SKM-1 treated with dmso at 0.1 percent for 144 hours (cell line): ENCODE measurements at regions not wholly inside any gene's neighbourhood (a gene's known extent, or its start where the extent isn't known, plus 50 kb on each side); places are given as distances from the start of the nearest gene placed in this dataset.

Source experiments
- DNase-seq: peaks from one replicate; lab custom pipeline; 2025; ENCODE audit not compliant: unreplicated experiment; lab: John Stamatoyannopoulos, UW

- no peak for DNase-seq
Observed at GRCh38 chr14:43207189-43207588, 1299.9 kb downstream of the FSCB start.

- no peak for DNase-seq
Observed at GRCh38 chr14:43204816-43205215, 1302.3 kb downstream of the FSCB start.

- no peak for DNase-seq
Observed at GRCh38 chr14:43200519-43200918, 1306.6 kb downstream of the FSCB start.

- no peak for DNase-seq
Observed at GRCh38 chr14:43198465-43198864, 1308.6 kb downstream of the FSCB start.

GRCh38 chr14:43184540-43184939 lies 1322.5 kb downstream of the FSCB start:
- DNase-seq, result no peak

GRCh38 chr14:43183916-43184315 lies 1323.2 kb downstream of the FSCB start:
- no peak for DNase-seq

GRCh38 chr14:43175896-43176295 lies 1331.2 kb downstream of the FSCB start:
- DNase-seq, result no peak

GRCh38 chr14:43172899-43173548 lies 1334.1 kb downstream of the FSCB start:
- DNase-seq, result no peak

GRCh38 chr14:43169722-43170121 lies 1337.4 kb downstream of the FSCB start:
- DNase-seq, result no peak

- no peak for DNase-seq
Observed at GRCh38 chr14:43168371-43168925, 1338.6 kb downstream of the FSCB start.

GRCh38 chr14:43166163-43166562 lies 1340.9 kb downstream of the FSCB start:
- DNase-seq, result no peak

GRCh38 chr14:43165651-43166050 lies 1341.4 kb downstream of the FSCB start:
- DNase-seq, result no peak

GRCh38 chr14:43161477-43161876 lies 1345.6 kb downstream of the FSCB start:
- no peak for DNase-seq

GRCh38 chr14:43157661-43158060 lies 1349.4 kb downstream of the FSCB start:
- DNase-seq, result no peak

GRCh38 chr14:43155924-43156323 lies 1351.2 kb downstream of the FSCB start:
- no peak for DNase-seq

- no peak for DNase-seq
Observed at GRCh38 chr14:43155258-43155657, 1351.8 kb downstream of the FSCB start.

- no peak for DNase-seq
Observed at GRCh38 chr14:43147485-43147884, 1359.6 kb downstream of the FSCB start.

- no peak for DNase-seq
Observed at GRCh38 chr14:43145361-43145760, 1361.7 kb downstream of the FSCB start.

GRCh38 chr14:43143106-43143505 lies 1364.0 kb downstream of the FSCB start:
- no peak for DNase-seq

- no peak for DNase-seq
Observed at GRCh38 chr14:43141636-43142191, 1365.4 kb downstream of the FSCB start.

- DNase-seq, result no peak
Observed at GRCh38 chr14:43140453-43140852, 1366.6 kb downstream of the FSCB start.

- DNase-seq, result no peak
Observed at GRCh38 chr14:43135877-43136411, 1371.1 kb downstream of the FSCB start.

- DNase-seq, result no peak
Observed at GRCh38 chr14:43132441-43132840, 1374.6 kb downstream of the FSCB start.
